GM13977 (cell line): ENCODE measurements at regions not wholly inside any gene's neighbourhood (a gene's known extent, or its start where the extent isn't known, plus 50 kb on each side); places are given as distances from the start of the nearest gene placed in this dataset.

ENCODE experiments used
- DNase-seq: peaks from one replicate; pipeline ENCODE4 v3.0.0; 2012; ENCODE audit warnings: low spot score
- in situ Hi-C: fragments of 300-500 bp; cut with MboI; formaldehyde crosslinking; loops from one replicate; pipeline ENCODE4 v1.12.0; 2022; ENCODE audit warnings: low sequenced_read_pairs, low pct_unique_long_range_greater_than_20kb, mixed read lengths, inconsistent platforms; ENCODE audit not compliant: unreplicated experiment
- TF ChIP-seq, protein P1 (sequence below): IDR thresholded peaks from 2 replicates; pipeline ENCODE4 v1.5.1; 2012; ENCODE audit warnings: mild to moderate bottlenecking, control low read depth; ENCODE audit not compliant: insufficient read depth; ENCODE audit errors: extremely low read depth, missing control alignments

DNA sequence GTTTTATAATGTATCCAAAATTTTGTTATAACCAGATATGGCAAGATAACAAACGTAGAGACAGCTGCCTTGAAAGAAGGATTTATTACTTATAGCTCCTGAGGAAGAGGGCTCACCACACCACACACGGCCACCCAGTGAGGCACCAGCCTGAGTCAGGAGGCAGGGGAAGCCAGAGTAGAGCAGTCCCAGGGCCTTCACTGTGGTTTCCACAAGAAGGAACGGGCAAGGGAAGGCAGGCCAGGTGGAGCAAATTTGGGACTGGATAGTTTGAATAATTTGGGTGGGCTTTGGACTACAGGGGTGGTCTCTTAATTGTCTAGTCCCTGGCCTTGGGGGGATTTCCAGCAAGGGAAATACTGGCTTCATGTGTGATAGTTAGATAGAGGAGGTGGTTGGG lies 72.5 kb downstream of the RRAGC start:
- DNase-seq: no peak
- TF ChIP-seq, protein P1, sequence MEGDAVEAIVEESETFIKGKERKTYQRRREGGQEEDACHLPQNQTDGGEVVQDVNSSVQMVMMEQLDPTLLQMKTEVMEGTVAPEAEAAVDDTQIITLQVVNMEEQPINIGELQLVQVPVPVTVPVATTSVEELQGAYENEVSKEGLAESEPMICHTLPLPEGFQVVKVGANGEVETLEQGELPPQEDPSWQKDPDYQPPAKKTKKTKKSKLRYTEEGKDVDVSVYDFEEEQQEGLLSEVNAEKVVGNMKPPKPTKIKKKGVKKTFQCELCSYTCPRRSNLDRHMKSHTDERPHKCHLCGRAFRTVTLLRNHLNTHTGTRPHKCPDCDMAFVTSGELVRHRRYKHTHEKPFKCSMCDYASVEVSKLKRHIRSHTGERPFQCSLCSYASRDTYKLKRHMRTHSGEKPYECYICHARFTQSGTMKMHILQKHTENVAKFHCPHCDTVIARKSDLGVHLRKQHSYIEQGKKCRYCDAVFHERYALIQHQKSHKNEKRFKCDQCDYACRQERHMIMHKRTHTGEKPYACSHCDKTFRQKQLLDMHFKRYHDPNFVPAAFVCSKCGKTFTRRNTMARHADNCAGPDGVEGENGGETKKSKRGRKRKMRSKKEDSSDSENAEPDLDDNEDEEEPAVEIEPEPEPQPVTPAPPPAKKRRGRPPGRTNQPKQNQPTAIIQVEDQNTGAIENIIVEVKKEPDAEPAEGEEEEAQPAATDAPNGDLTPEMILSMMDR: no peak
- in situ Hi-C loops: no loop called here

DNA sequence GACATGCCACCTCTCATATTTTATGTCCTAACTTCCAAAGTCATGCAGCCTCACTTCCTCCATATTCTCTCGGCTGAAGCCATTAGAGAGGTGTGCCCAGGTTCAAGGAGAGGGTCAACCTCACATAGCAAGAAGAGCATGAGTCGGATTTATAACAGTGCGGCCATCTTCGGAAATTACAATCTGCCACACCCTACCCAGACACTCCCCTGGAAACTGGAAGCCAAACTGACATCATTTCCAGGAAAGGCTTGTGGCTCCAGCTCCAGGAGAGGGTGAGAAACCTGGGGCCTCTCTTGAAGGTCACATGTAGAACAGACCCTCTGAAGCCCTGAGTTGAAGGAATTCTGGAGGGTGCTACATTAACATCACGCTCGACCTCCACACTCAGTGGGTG lies 73.5 kb downstream of the RRAGC start:
- TF ChIP-seq, protein P1: no peak
- in situ Hi-C loops: no loop called here
- DNase-seq: no peak

DNA sequence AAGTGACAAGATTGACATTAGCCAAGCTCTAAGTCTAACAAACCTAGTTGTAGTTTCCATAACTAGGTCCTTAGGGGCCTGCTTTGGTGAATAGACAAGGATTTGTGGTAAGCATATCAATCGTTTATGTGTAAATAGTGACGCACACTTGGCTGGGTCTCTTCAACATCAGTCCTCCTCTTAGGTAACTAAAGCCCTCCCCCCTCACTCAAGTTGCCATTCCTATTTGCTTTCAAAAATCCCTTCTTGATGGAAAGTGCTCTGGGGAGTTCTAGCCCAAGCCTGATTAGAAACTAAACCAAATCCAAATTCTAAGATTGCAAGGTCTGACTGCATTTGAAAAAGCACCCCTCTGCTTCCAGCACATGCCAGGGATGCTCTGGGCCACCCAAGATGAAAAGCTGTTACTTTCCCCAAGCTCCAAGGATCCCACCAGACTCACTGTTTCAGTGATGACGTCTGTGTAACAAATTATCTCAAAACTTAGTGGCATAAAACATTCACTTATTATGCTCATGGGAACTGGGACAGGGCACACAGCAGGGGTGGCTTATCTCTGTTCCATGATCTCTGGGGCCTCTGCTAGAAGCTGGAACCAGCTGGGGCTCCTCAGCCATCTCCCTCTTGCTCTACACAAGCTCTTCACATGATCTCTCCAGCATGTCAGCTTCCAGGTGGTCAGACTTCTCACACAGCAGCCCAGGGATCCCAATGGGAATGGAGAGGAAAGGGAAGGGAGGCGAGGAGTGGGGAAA lies 74.1 kb downstream of the RRAGC start:
- in situ Hi-C loops: no loop called here
- no peak for DNase-seq
- TF ChIP-seq, protein P1: no peak

DNA sequence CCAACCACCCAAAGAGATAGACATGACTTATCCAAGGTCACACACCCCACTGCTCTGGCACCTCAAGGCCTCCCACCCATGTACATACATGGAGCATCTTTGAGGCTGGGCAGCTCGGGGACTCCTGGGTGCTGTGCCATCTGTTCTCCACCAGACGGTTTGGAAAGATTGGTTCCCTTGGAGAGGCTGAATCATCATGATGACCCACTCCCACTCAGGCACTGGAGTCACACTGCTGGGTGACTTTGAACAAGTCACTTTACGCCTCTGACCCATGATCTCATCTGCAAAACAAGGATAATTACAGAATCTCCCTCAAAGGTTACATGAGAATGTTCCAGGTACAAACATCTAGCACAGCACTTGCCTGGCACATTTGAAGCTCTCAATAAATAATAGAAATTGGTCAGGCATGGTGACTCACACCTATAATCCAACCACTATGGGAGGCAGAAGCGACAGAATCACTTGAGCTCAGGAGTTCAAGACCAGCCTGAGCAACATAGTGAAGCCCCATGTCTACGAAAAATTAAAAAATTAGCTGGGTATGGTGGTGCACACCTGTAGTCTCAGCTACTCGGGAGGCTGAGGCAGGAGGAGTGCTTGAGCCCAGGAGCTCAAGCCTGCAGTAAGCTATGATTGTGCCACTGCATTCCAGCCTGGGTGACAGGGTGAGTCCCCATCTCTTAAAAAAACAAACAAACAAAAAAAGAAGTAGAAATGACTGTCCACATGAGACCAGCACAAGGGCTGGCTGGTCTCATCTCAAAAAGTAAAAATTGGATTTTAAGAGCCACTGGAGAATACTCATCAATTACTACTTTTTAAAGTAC lies 74.9 kb downstream of the RRAGC start:
- in situ Hi-C loops: no loop called here
- no peak for DNase-seq
- TF ChIP-seq, protein P1: no peak

DNA sequence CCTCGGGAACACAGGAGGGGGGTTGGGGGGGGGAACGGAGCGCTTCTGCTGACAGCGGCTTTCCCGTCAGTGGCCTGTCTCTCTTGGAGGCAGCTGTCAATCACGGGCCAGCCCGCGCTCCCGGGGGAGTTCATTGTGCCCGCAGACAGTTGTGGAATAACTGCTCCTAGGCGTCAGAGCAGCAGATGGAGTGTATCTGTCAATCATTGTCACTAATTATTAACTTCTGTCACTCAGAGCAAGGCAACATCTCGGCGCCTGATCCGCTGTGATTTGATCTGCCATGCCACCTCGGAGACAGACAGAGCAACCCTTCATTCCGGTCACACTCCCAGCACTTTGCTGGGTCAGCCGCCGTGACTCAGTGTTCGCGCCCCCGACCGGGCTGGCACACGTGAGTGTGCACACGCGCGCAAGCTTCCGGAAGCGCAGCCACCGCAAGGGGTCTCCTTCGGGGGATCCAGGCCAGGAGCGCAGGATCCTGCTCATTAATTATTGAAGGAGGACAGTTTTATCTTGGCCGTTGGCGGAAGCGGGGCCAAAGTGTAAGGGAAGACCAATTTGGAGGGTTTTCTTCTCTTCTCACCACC lies 75.8 kb downstream of the RRAGC start:
- DNase-seq: no peak
- in situ Hi-C loops: no loop called here
- TF ChIP-seq, protein P1: no peak

DNA sequence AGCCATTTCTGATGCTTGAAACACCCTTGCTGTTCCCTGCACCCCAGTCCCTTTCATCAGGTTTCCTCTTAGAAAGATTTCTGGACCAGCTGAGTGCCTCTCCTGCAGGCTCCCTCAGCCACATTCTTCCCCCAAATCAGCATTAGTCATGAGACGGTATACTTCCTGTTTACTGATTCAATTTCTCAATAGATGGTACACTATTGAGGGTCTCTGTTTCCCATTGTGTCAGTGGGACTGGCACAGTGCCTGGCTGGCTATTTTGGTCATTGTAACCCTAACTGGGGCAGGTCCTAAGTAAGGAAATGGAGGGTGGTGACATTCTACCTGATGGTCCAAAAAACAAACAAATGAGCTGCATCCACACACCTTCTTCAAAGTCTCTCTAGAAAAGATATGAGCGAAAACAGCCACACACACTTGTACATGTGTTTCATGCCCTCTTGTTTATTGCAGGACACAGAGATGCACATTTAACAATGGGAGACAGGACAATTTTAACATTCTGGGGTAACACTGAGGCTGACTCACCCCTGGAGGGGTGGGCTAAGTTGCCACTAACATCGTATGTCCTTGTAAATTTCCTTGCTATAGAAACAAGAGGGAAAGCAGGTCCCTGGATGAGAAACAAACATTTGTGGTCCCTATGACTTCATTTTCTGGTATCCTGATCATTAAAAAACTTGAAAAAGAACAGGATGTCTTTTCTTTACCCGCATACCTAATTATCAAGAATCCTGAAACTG lies 77.5 kb downstream of the RRAGC start:
- in situ Hi-C loops: no loop called here
- no peak for DNase-seq
- TF ChIP-seq, protein P1: no peak
